ENCODE measurements at regions not wholly inside any gene's neighbourhood (a gene's known extent, or its start where the extent isn't known, plus 50 kb on each side); places are given as distances from the start of the nearest gene placed in this dataset.

GRCh38 chr15:26421065-26421464 is 351.8 kb downstream of the GABRB3 start:
- Histone ChIP-seq H3K4me2 (replicated peaks; ENCODE audit: low read depth, low read length, poor library complexity, severe bottlenecking) (no peak overlapping the region), H4K20me1 (ENCODE audit: control insufficient read depth, insufficient read depth, low read length, poor library complexity, severe bottlenecking) (no peaks in the 10 kb centered on the region), H2AFZ (ENCODE audit: insufficient read depth, low read depth, low read length, poor library complexity, severe bottlenecking) (no peak overlapping the region), H3K4me3 (ENCODE audit: control extremely low read depth in 1 of 5, extremely low read depth in 1 of 5, insufficient read depth in 1 of 5, low read depth in 2 of 5, low read length in 4 of 5) (no peak overlapping the region), H3K27ac (ENCODE audit: low read length in 2 of 2) (no peak overlapping the region), H3K27me3 (replicated peaks in 1 of 4; ENCODE audit: control extremely low read depth in 1 of 4, control insufficient read depth in 3 of 4, insufficient read depth in 4 of 4, low read length in 3 of 4) (no peaks in the 10 kb centered on the region), H3K79me2 (ENCODE audit: control insufficient read depth, insufficient read depth, low read length) (no peaks in the 10 kb centered on the region), H3K9ac (ENCODE audit: low read length) (no peak overlapping the region), H3K9me3 (ENCODE audit: control extremely low read depth in 1 of 3, control insufficient read depth in 2 of 3, insufficient read depth in 1 of 3, low read length in 2 of 3) (peaks cover 0 to 8% (median 0%) of the 10 kb centered on the region in 3 donors), H3K36me3 (replicated peaks in 1 of 2; ENCODE audit: control extremely low read depth in 1 of 2, control insufficient read depth in 1 of 2, extremely low read depth in 1 of 2, insufficient read depth in 2 of 2, low read length in 1 of 2) (no peaks in the 10 kb centered on the region), H3K4me1 (ENCODE audit: control insufficient read depth in 2 of 2, insufficient read depth in 2 of 2, low read length in 2 of 2) (no peaks in the 10 kb centered on the region)
- DNase-seq: no peak
- no peak overlapping the region for H3K4me3 Mint-ChIP-seq
- no peaks in the 10 kb centered on the region for H3K4me1 Mint-ChIP-seq
- no peak overlapping the region for H3K27ac Mint-ChIP-seq
- TF ChIP-seq EZH2 (IDR thresholded peaks at IDR 0.05; ENCODE audit: borderline replicate concordance, insufficient read depth, low read depth, low read length, poor library complexity, severe bottlenecking) (no peak), CTCF (IDR thresholded peaks at IDR 0.05) (no peak)
- CTCF ChIA-PET: no interaction called here
- POLR2A ChIA-PET: no interaction called here
- H3K9me3 Mint-ChIP-seq (ENCODE audit: insufficient read depth): peaks cover 8% of the 10 kb centered on the region
- intact Hi-C loops (cut with micrococcal nuclease): no loop called here
- no peak for ATAC-seq (ENCODE audit: low read depth)
- 80% methylated on average over 1 of the region's 2 CpGs for WGBS (ENCODE audit: insufficient coverage)
- no peaks in the 10 kb centered on the region for H3K27me3 Mint-ChIP-seq

GRCh38 chr15:26395624-26396023 is 377.2 kb downstream of the GABRB3 start:
- no peak for TF ChIP-seq CTCF (IDR thresholded peaks at IDR 0.05)
- WGBS (ENCODE audit: insufficient coverage): 60% methylated on average over 1 of the region's 4 CpGs
- DNase-seq (no peak), ATAC-seq (ENCODE audit: low read depth) (no peak)
- no peaks in the 10 kb centered on the region for H3K27me3 Mint-ChIP-seq
- H3K4me1 Mint-ChIP-seq: no peaks in the 10 kb centered on the region
- no peaks in the 10 kb centered on the region for H3K36me3 ChIP-seq (replicated peaks in 1 of 2; ENCODE audit: control extremely low read depth in 1 of 2, control insufficient read depth in 1 of 2, extremely low read depth in 1 of 2, insufficient read depth in 2 of 2, low read length in 1 of 2)
- no peak overlapping the region for H3K4me2 ChIP-seq (replicated peaks; ENCODE audit: low read depth, low read length, poor library complexity, severe bottlenecking)
- no peaks in the 10 kb centered on the region for H3K4me1 ChIP-seq (ENCODE audit: control insufficient read depth in 2 of 2, insufficient read depth in 2 of 2, low read length in 2 of 2)
- no peak overlapping the region for H3K27ac Mint-ChIP-seq
- H2AFZ ChIP-seq (ENCODE audit: insufficient read depth, low read depth, low read length, poor library complexity, severe bottlenecking): no peak overlapping the region
- H3K9me3 Mint-ChIP-seq (ENCODE audit: insufficient read depth): peaks cover 2% of the 10 kb centered on the region
- CTCF ChIA-PET: no interaction called here
- intact Hi-C loops (cut with micrococcal nuclease): no loop called here
- no peaks in the 10 kb centered on the region for H3K79me2 ChIP-seq (ENCODE audit: control insufficient read depth, insufficient read depth, low read length)
- H4K20me1 ChIP-seq (ENCODE audit: control insufficient read depth, insufficient read depth, low read length, poor library complexity, severe bottlenecking): no peaks in the 10 kb centered on the region
- H3K9me3 ChIP-seq (ENCODE audit: control extremely low read depth in 1 of 3, control insufficient read depth in 2 of 3, insufficient read depth in 1 of 3, low read length in 2 of 3): peaks cover 0 to 14% (median 0%) of the 10 kb centered on the region in 3 donors
- no peak overlapping the region for H3K9ac ChIP-seq (ENCODE audit: low read length)
- no peak overlapping the region for H3K27ac ChIP-seq (ENCODE audit: low read length in 2 of 2)
- POLR2A ChIA-PET: no interaction called here
- no peaks in the 10 kb centered on the region for H3K27me3 ChIP-seq (replicated peaks in 1 of 4; ENCODE audit: control extremely low read depth in 1 of 4, control insufficient read depth in 3 of 4, insufficient read depth in 4 of 4, low read length in 3 of 4)
- H3K4me3 Mint-ChIP-seq: no peak overlapping the region
- no peak overlapping the region for H3K4me3 ChIP-seq (ENCODE audit: control extremely low read depth in 1 of 5, extremely low read depth in 1 of 5, insufficient read depth in 1 of 5, low read depth in 2 of 5, low read length in 4 of 5)
